ENCODE measurements at regions not wholly inside any gene's neighbourhood (a gene's known extent, or its start where the extent isn't known, plus 50 kb on each side); places are given as distances from the start of the nearest gene placed in this dataset.

GRCh38 chr7:155191137-155191536, 106.5 kb upstream of the INSIG1 start:
- no peaks in the 10 kb centered on the region for H3K36me3 ChIP-seq
- peaks cover 7% of the 10 kb centered on the region for H3K9me3 ChIP-seq
- ATAC-seq (no peak), DNase-seq (no peak)
- no peak overlapping the region for H3K4me3 ChIP-seq
- no peak for TF ChIP-seq CTCF (IDR thresholded peaks at IDR 0.05)
- intact Hi-C loops (cut with DNase I) = loop anchor here (10.0 kb wide), 1 partner anchor 154 kb away; no protein-coding TSS in a partner anchor
- peaks cover 8% of the 10 kb centered on the region for H3K27me3 ChIP-seq (ENCODE audit: low read depth)
- H3K4me1 ChIP-seq = no peaks in the 10 kb centered on the region
- no peak overlapping the region for H3K27ac ChIP-seq

- no peak for ATAC-seq
- intact Hi-C loops (cut with DNase I) = loop anchor here (10.0 kb wide), 1 partner anchor 153 kb away; no protein-coding TSS in a partner anchor
- peaks cover 8% of the 10 kb centered on the region for H3K27me3 ChIP-seq (ENCODE audit: low read depth)
Measured at GRCh38 chr7:155191901-155192478, 105.7 kb upstream of the INSIG1 start.

GRCh38 chr7:155192961-155193640, 104.6 kb upstream of the INSIG1 start:
- Histone ChIP-seq H3K4me1 (no peaks in the 10 kb centered on the region), H3K36me3 (no peaks in the 10 kb centered on the region), H3K27me3 (ENCODE audit: low read depth) (peaks cover 8% of the 10 kb centered on the region), H3K4me3 (no peak overlapping the region), H3K9me3 (peaks cover 18% of the 10 kb centered on the region), H3K27ac (no peak overlapping the region)
- intact Hi-C loops (cut with DNase I) = loop anchor here (10.0 kb wide), 1 partner anchor 152 kb away; no protein-coding TSS in a partner anchor
- ATAC-seq (no peak), DNase-seq (no peak)
- TF ChIP-seq CTCF (IDR thresholded peaks at IDR 0.05) = no peak

More at GRCh38 chr7:155191901-155192478, 105.7 kb upstream of the INSIG1 start:
- Histone ChIP-seq H3K4me1 (no peaks in the 10 kb centered on the region), H3K27ac (no peak overlapping the region), H3K36me3 (no peaks in the 10 kb centered on the region), H3K4me3 (no peak overlapping the region), H3K9me3 (peaks cover 14% of the 10 kb centered on the region)
- no peak for DNase-seq
- TF ChIP-seq CTCF (IDR thresholded peaks at IDR 0.05) = no peak

- ATAC-seq (no peak), DNase-seq (no peak)
- intact Hi-C loops (cut with DNase I) = loop anchor here (10.0 kb wide), 1 partner anchor 151 kb away; no protein-coding TSS in a partner anchor
- no peak for TF ChIP-seq CTCF (IDR thresholded peaks at IDR 0.05)
- Histone ChIP-seq H3K27ac (no peak overlapping the region), H3K4me1 (no peaks in the 10 kb centered on the region), H3K4me3 (no peak overlapping the region), H3K9me3 (peaks cover 18% of the 10 kb centered on the region), H3K36me3 (no peaks in the 10 kb centered on the region), H3K27me3 (ENCODE audit: low read depth) (peaks cover 8% of the 10 kb centered on the region)
Measured at GRCh38 chr7:155193716-155194115, 104.0 kb upstream of the INSIG1 start.

GRCh38 chr7:155194382-155195140, 103.1 kb upstream of the INSIG1 start:
- Histone ChIP-seq H3K27ac (no peak overlapping the region), H3K4me1 (no peaks in the 10 kb centered on the region), H3K4me3 (no peak overlapping the region), H3K27me3 (ENCODE audit: low read depth) (peaks cover 8% of the 10 kb centered on the region), H3K9me3 (peaks cover 18% of the 10 kb centered on the region), H3K36me3 (no peaks in the 10 kb centered on the region)
- intact Hi-C loops (cut with DNase I) = loop anchor here (10.0 kb wide), 1 partner anchor 150 kb away; no protein-coding TSS in a partner anchor
- TF ChIP-seq CTCF (IDR thresholded peaks at IDR 0.05) = no peak
- ATAC-seq (no peak), DNase-seq (no peak)

Data from lower lobe of right lung (tissue), 2 donors.